H9 (cell line): ENCODE measurements at regions not wholly inside any gene's neighbourhood (a gene's known extent, or its start where the extent isn't known, plus 50 kb on each side); places are given as distances from the start of the nearest gene placed in this dataset.

ENCODE experiments used
- DNase-seq: peaks from one replicate; pipeline ENCODE4 v3.0.0-alpha.2; 2017
- H2AFZ ChIP-seq: one replicate; pipeline ENCODE4 v1.6.1; 2013; ENCODE audit warnings: mild to moderate bottlenecking, low read length, control low read depth, moderate library complexity
- H2AK5ac ChIP-seq: 2 replicates; pipeline ENCODE4 v1.6.1; 2013; ENCODE audit warnings: low read length, control low read depth, mixed read lengths; ENCODE audit not compliant: insufficient read length
- H2BK120ac ChIP-seq: one replicate; pipeline ENCODE4 v1.6.1; 2013; ENCODE audit warnings: low read depth, mild to moderate bottlenecking, low read length, control low read depth, inconsistent platforms; ENCODE audit not compliant: poor library complexity, severe bottlenecking
- H2BK12ac ChIP-seq: 2 replicates; pipeline ENCODE4 v1.6.1; 2013; ENCODE audit warnings: low read length, control low read depth, mixed read lengths, low read depth; ENCODE audit not compliant: insufficient read length
- H2BK15ac ChIP-seq: 2 replicates; pipeline ENCODE4 v1.6.1; 2013; ENCODE audit warnings: low read depth, low read length, control low read depth
- H2BK20ac ChIP-seq: one replicate; pipeline ENCODE4 v1.6.1; 2013; ENCODE audit warnings: low read depth, mild to moderate bottlenecking, low read length, control low read depth, inconsistent platforms; ENCODE audit not compliant: poor library complexity, severe bottlenecking
- H2BK5ac ChIP-seq: 2 replicates; pipeline ENCODE4 v1.6.1; 2013; ENCODE audit warnings: low read length, control low read depth, mixed read lengths; ENCODE audit not compliant: insufficient read length
- H3K14ac ChIP-seq: 2 replicates; pipeline ENCODE4 v1.6.1; 2013; ENCODE audit warnings: low read length, control low read depth; ENCODE audit not compliant: insufficient read depth
- H3K18ac ChIP-seq: 2 replicates; pipeline ENCODE4 v1.6.1; 2013; ENCODE audit warnings: low read depth, mild to moderate bottlenecking, mixed read lengths, low read length, control low read depth; ENCODE audit not compliant: insufficient read length
- H3K23ac ChIP-seq: 2 replicates; pipeline ENCODE4 v1.6.1; 2013; ENCODE audit warnings: low read length, control low read depth, mixed read lengths, low read depth; ENCODE audit not compliant: insufficient read length
- H3K23me2 ChIP-seq: 2 replicates; pipeline ENCODE4 v1.6.1; 2013; ENCODE audit warnings: low read depth, mild to moderate bottlenecking, mixed read lengths, low read length, control low read depth; ENCODE audit not compliant: insufficient read length, poor library complexity, severe bottlenecking
- H3K27ac ChIP-seq: 2 replicates; pipeline ENCODE4 v1.5.1; 2013; ENCODE audit warnings: low read length, control low read depth, mixed read lengths, low read depth; ENCODE audit not compliant: insufficient read length
- H3K27me3 ChIP-seq: 2 replicates; pipeline ENCODE4 v1.6.1; 2013; ENCODE audit warnings: low read length, control low read depth, inconsistent platforms; ENCODE audit not compliant: insufficient read depth
- H3K4ac ChIP-seq: 2 replicates; pipeline ENCODE4 v1.6.1; 2013; ENCODE audit warnings: low read depth, mild to moderate bottlenecking, control low read depth, inconsistent platforms, low read length, moderate library complexity
- H3K4me1 ChIP-seq: 2 replicates; pipeline ENCODE4 v1.6.1; 2013; ENCODE audit warnings: low read length, control low read depth, inconsistent platforms; ENCODE audit not compliant: insufficient read depth
- H3K4me2 ChIP-seq: 2 replicates; pipeline ENCODE4 v1.6.1; 2013; ENCODE audit warnings: low read length, control low read depth, mixed read lengths; ENCODE audit not compliant: insufficient read length, insufficient read depth
- H3K56ac ChIP-seq: 2 replicates; pipeline ENCODE4 v1.6.1; 2013; ENCODE audit warnings: low read depth, mild to moderate bottlenecking, mixed read lengths, low read length, control low read depth; ENCODE audit not compliant: insufficient read length
- H3K79me1 ChIP-seq: 2 replicates; pipeline ENCODE4 v1.6.1; 2013; ENCODE audit warnings: low read depth, mild to moderate bottlenecking, moderate library complexity, low read length, control low read depth, inconsistent platforms; ENCODE audit not compliant: insufficient read depth, poor library complexity, severe bottlenecking
- H3K79me2 ChIP-seq: 2 replicates; pipeline ENCODE4 v1.6.1; 2013; ENCODE audit warnings: low read length, control low read depth, inconsistent platforms; ENCODE audit not compliant: insufficient read depth
- H3K9ac ChIP-seq: 2 replicates; pipeline ENCODE4 v1.6.1; 2013; ENCODE audit warnings: low read length, control low read depth, mixed read lengths; ENCODE audit not compliant: insufficient read length; ENCODE audit errors: extremely low read depth
- H3K9me3 ChIP-seq: one replicate; pipeline ENCODE4 v1.6.1; 2013; ENCODE audit warnings: low read depth, low read length, inconsistent platforms; ENCODE audit not compliant: control insufficient read depth
- H3T11ph ChIP-seq: one replicate; pipeline ENCODE4 v1.6.1; 2013; ENCODE audit warnings: mild to moderate bottlenecking, low read length, control low read depth, inconsistent platforms
- H4K20me1 ChIP-seq: one replicate; pipeline ENCODE4 v1.6.1; 2013; ENCODE audit not compliant: control insufficient read depth, insufficient read length, insufficient read depth
- H4K5ac ChIP-seq: 2 replicates; pipeline ENCODE4 v1.6.1; 2013; ENCODE audit warnings: low read depth, mild to moderate bottlenecking, mixed read lengths, low read length, control low read depth; ENCODE audit not compliant: insufficient read length
- H4K8ac ChIP-seq: replicated peaks from 2 replicates; pipeline ENCODE4 v1.6.1; 2013; ENCODE audit warnings: low read length, control low read depth, mixed read lengths, low read depth; ENCODE audit not compliant: insufficient read length
- H4K91ac ChIP-seq: 2 replicates; pipeline ENCODE4 v1.6.1; 2013; ENCODE audit warnings: low read depth, mild to moderate bottlenecking, moderate library complexity, mixed read lengths, low read length, control low read depth; ENCODE audit not compliant: insufficient read length
- H3K27ac Mint-ChIP-seq, 3 experiments: 2 replicates in 2 of 3; 3 replicates in 1 of 3; pipeline ENCODE4 v1.8.0; 2020 to 2021; ENCODE audit warnings: mixed read lengths in 3 of 3, mild to moderate bottlenecking in 1 of 3, moderate library complexity in 1 of 3
- H3K27me3 Mint-ChIP-seq: 2 replicates; pipeline ENCODE4 v1.8.0; 2021; ENCODE audit warnings: low read depth, mild to moderate bottlenecking, moderate library complexity, mixed read lengths
- H3K36me3 Mint-ChIP-seq, 3 experiments: 2 replicates in 2 of 3; 3 replicates in 1 of 3; pipeline ENCODE4 v1.8.0; 2020 to 2021; ENCODE audit warnings: low read depth in 3 of 3, mixed read lengths in 3 of 3; ENCODE audit not compliant: insufficient read depth in 1 of 3
- H3K4me1 Mint-ChIP-seq, 2 experiments: 2 replicates each; pipeline ENCODE4 v1.8.0; 2020; ENCODE audit warnings: mixed read lengths in 2 of 2
- H3K4me3 Mint-ChIP-seq, 2 experiments: 2 replicates in 1 of 2; 3 replicates in 1 of 2; pipeline ENCODE4 v1.8.0; 2020 to 2021; ENCODE audit warnings: mild to moderate bottlenecking in 2 of 2, mixed read lengths in 2 of 2, moderate library complexity in 1 of 2
- H3K9me3 Mint-ChIP-seq, 2 experiments: 2 replicates in 1 of 2; 3 replicates in 1 of 2; pipeline ENCODE4 v1.8.0; 2020; ENCODE audit warnings: mild to moderate bottlenecking in 2 of 2, mixed read lengths in 2 of 2, moderate library complexity in 1 of 2
- WGBS: extraction: QIAGEN DNeasy Blood & Tissue Kit; methylation state at CpG from one replicate; pipeline ENCODE4 v1.1.7; 2013; ENCODE audit warnings: missing lambda C conversion rate, low lambda C conversion rate, mixed read lengths; ENCODE audit not compliant: insufficient read length; ENCODE audit errors: extremely low coverage; 5-methylcytosine and 5-hydroxymethylcytosine counted together
- TF ChIP-seq, protein P1 (sequence below): fragments of 200-600 bp; sonication (generic); conservative IDR thresholded peaks from 3 replicates; pipeline ENCODE4 v1.8.0; 2021; ENCODE audit warnings: antibody characterized with exemption, mild to moderate bottlenecking

DNA sequence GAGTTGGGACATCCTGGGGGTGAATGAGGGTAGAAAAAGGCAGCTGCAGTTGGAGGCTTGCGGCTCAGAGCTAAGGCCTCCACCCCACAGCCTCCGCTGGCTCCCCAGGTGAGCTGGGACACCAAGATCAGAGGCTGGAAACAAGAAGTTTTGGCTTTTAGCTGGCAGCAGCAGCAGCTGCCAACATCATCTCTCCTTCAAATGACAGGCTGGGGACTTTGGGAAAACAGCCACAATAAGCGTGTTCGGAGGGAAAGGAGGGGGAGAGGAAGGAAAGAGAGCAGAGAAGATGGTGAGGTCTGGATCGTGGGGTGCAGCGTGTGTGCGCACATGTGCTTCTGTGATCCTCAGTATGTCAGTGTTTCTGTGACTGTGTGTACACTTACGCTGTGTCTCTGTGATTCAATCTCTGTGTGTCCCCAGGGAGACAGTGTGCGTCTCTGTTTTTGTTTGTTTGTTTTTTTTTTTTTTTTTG is 62.0 kb upstream of the RASD2 start:
- no peak overlapping the region for H4K91ac ChIP-seq
- H3K9ac ChIP-seq, result no peak overlapping the region
- H3K4me1 Mint-ChIP-seq, result peaks cover 9 to 22% of the 10 kb centered on the region in 2 experiments
- no peak overlapping the region for H2BK20ac ChIP-seq
- no peak overlapping the region for H3K14ac ChIP-seq
- H4K20me1 ChIP-seq, result no peaks in the 10 kb centered on the region
- no peak overlapping the region for H3K4ac ChIP-seq
- H3K27ac ChIP-seq, result no peak overlapping the region
- H3K36me3 Mint-ChIP-seq, result no peaks in the 10 kb centered on the region
- H3K4me2 ChIP-seq, result no peak overlapping the region
- no peak overlapping the region for H3K23ac ChIP-seq
- H3K56ac ChIP-seq, result no peak overlapping the region
- H4K5ac ChIP-seq, result no peak overlapping the region
- peaks cover 18% of the 10 kb centered on the region for H3K27me3 Mint-ChIP-seq
- H3K27me3 ChIP-seq, result no peaks in the 10 kb centered on the region
- no peak overlapping the region for H2AFZ ChIP-seq
- H3T11ph ChIP-seq, result no peak overlapping the region
- H3K4me1 ChIP-seq, result 0 out of 2 replicates have a peak, but pooled peaks cover 4% of the 10 kb centered on the region
- no peaks in the 10 kb centered on the region for H3K23me2 ChIP-seq
- no peak overlapping the region for H2BK5ac ChIP-seq
- H3K27ac Mint-ChIP-seq, result no peak overlapping the region; a peak in 1 of 7 replicates
- no peak overlapping the region for H2AK5ac ChIP-seq
- no peak overlapping the region for H3K4me3 Mint-ChIP-seq
- H3K18ac ChIP-seq, result no peak overlapping the region
- H3K9me3 Mint-ChIP-seq, result no peaks in the 10 kb centered on the region
- TF ChIP-seq, protein P1, sequence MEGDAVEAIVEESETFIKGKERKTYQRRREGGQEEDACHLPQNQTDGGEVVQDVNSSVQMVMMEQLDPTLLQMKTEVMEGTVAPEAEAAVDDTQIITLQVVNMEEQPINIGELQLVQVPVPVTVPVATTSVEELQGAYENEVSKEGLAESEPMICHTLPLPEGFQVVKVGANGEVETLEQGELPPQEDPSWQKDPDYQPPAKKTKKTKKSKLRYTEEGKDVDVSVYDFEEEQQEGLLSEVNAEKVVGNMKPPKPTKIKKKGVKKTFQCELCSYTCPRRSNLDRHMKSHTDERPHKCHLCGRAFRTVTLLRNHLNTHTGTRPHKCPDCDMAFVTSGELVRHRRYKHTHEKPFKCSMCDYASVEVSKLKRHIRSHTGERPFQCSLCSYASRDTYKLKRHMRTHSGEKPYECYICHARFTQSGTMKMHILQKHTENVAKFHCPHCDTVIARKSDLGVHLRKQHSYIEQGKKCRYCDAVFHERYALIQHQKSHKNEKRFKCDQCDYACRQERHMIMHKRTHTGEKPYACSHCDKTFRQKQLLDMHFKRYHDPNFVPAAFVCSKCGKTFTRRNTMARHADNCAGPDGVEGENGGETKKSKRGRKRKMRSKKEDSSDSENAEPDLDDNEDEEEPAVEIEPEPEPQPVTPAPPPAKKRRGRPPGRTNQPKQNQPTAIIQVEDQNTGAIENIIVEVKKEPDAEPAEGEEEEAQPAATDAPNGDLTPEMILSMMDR, result no peak
- H3K9me3 ChIP-seq, result no peaks in the 10 kb centered on the region
- H3K79me1 ChIP-seq, result no peaks in the 10 kb centered on the region
- no peak overlapping the region for H2BK15ac ChIP-seq
- no peak overlapping the region for H4K8ac ChIP-seq
- H2BK120ac ChIP-seq, result no peak overlapping the region
- WGBS, result no CpG with 5 or more reads among the region's 9 CpGs
- peak; percentile 19 for DNase-seq
- H3K79me2 ChIP-seq, result no peaks in the 10 kb centered on the region
- no peak overlapping the region for H2BK12ac ChIP-seq
